COR-L47 (cell line): ENCODE measurements at regions not wholly inside any gene's neighbourhood (a gene's known extent, or its start where the extent isn't known, plus 50 kb on each side); places are given as distances from the start of the nearest gene placed in this dataset.
"Not testable (repeated sequence)": the region's sequence is repeated elsewhere in the genome, so short reads cannot be mapped to it uniquely, and the experiment has no call there.

Experiments
- DNase-seq: peaks from one replicate; lab custom pipeline; 2025; lab: John Stamatoyannopoulos, UW

DNA sequence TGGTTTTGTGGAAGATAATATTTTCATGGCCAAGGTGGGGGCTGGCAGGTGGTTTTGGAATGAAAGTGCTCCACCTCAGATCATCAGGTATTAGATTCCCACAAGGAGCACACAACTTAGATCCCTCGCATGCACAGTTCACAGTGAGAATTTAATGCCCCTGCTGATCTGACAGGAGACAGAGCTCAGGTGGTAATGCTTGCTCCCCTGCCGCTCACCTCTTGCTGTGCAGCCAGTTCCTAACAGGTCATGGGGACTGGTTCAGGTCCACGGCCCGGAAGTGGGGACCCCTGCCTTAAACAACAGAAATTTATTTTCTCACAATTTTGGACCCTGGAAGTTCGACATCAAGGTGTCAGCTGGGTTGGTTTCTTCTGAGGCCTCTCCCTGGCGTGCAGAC lies 668.7 kb upstream of the ZNF608 start:
- no peak for DNase-seq

DNA sequence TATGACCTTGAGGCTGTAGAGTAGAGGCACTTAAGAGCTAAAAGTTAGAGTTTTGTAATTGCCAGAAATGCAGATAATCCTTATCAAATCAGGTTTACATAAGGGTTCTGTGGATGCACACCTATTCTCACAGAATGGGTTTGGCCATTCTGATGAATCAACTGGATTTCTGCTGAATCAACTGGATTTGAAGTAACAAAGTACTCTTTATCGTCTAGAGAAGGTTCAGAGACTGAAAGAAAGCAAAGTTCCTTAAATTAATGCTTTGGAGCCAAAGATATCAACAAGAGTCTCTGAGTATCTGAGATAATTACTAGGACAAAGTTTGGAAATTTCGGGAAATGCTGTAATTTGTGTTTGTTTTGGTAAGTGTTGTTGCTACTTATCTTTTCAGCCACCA lies 669.6 kb upstream of the ZNF608 start:
- DNase-seq, result no peak

DNA sequence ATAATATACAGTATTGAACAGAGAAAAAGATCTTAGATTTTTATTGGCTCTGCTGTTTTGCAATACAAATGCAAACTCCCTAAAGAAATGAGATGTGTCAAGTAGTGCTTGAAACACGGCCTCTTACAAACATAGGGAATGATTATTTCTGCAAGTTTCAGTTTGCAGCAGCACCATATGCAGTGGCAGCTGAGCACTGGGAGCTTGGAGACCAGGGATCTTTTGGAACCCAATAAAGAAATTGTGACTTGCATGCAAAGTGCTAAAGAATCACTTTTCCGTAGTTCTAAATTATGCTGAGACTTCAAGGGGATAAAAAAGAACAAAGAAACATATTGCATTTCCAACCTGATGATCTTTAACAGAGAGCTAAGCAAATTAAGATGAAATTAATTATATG lies 674.6 kb upstream of the ZNF608 start:
- no peak for DNase-seq

DNA sequence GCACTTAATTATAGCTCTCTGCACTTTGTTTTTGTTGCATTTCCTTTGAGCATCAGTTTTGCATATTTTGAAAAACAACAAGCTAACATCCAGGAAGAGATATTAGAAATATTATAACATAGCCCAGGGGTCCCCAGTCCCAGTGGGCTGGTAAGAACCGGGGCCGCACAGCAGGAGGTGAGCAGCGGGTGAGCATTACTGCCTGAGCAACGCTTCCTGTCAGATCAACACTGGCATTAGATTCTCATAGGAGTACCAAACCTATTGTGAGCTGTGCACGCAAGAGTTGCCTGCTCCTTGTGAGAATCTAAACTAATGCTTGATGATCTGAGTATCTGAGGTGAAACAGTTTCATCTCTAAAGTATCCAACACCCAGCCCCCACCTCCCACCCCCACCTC lies 675.9 kb upstream of the ZNF608 start:
- no peak for DNase-seq

DNA sequence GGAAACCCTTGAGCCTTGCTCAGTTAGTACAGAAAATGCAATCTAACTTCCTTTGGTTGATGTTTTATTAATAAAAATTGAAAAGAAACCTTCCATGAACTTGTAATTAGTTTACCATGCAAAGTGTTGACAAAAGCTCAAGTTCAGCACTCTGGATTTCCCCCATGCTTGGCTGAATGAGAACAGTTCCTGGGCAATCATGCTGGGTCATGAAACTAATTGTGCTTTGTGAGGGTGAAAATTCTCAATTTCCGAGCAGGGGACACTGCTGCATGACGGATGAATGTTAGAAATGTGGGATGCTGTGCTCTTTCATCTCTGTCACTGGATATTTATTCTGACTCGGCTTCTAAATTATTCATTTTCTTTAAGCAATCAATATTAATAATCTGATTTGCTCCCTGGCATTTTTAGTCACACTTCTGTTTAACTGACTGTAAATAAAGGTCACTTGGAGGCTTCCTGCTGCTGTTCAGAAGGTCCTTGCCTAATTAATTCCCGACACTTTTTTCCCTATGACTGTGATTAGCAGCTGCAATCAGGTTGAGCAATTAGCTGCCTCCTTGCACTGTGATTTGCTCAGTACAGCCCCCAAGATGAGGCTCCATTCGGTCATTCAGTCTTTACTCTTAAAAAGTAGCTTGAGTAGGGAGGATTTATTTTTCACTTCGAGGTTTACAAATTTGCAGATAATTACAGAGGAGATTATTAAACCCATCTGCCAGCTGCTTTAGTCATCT lies 678.1 kb upstream of the ZNF608 start:
- DNase-seq, result peak; percentile 17

DNA sequence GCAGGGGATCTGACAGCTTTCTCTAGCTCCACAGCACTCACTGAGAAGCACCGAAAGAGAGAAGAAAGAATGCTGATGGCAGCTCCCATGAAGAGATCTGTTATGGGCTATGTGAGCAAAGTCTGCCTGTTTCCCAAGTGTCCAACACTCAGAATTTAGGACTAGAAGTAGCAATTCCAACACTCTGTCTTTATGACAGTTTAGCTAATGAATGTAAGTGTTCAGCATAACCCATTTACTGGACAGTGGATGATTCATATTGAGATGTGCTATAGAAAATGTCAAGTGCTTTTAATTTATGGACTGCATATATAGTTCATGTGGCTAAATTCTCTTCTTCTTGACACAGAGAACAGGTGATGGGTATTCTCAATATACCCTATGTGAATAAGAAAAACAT lies 683.1 kb upstream of the ZNF608 start:
- no peak for DNase-seq

DNA sequence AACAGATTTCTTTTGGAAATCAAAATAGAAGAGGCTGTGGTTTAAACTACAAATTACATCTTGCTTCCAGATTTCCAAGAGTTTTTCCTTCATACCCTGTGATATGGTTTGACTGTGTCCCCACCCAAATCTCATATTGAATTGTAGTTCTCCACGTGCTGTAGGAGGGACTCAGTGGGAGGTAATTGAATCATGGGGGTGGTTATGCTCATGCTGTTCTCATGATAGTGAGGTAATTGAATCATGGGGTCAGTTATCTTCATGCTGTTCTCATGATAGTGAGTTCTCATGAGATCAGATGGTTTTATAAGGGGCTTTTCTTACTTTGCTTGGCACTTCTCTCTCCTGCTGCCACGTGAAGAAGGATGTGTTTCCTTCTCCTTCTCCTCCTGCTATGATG lies 687.0 kb upstream of the ZNF608 start:
- DNase-seq, result no peak

DNA sequence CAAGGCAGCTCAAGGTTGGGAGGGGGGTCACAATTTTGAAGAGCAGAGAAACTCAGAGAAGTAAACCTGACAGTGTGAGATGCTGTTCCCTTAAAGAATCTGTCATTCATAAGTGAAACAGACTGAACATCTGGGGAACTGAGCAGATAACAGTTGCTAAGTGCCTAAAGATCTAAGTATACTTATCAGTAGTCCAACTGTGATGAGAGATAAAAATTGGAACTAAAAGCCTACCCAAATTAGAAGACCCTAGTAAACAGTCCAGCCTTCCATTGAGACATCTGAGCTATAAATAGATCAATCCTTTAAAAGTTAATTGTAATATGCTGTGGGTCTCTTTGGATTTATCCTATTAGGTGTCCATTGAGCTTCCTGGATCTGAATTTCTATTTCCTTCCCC lies 692.8 kb upstream of the ZNF608 start:
- no peak for DNase-seq

DNA sequence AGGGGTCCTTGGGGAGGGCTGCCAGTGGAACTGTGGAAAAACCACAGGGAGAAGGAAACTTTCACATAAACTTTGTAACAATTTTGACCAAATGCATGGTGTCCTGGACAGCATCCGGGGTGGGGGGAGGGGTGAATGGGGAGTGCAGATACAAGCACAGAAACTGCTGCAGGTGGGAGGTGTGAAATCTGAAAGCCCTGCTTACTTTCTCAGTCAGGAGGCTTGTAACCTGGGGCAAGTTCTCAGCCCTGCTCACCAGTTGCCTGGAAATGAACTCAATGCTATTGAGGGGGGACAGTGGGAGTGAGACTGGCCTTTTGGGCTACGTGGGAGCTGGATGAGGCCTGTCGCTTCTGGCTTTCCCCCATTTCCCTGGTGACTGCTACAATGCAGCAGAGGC lies 694.5 kb upstream of the ZNF608 start:
- no peak for DNase-seq

DNA sequence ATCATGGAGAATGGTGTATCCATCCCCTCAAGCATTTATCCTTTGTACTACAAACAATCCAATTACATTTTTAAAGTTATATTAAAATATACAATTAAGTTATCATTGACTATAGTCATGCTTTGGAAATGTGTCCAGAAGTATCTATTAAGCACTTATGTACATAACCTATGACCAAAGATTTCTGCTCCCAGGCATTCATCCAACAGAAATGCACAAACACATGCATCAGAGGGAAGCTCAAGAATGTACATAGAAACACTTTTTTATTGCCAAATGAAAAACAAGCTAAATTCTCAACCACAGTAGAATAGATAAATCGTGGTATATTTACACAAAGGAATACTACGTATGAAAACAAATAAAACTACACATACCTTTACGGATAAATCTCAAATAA lies 700.5 kb upstream of the ZNF608 start:
- DNase-seq, result no peak

DNA sequence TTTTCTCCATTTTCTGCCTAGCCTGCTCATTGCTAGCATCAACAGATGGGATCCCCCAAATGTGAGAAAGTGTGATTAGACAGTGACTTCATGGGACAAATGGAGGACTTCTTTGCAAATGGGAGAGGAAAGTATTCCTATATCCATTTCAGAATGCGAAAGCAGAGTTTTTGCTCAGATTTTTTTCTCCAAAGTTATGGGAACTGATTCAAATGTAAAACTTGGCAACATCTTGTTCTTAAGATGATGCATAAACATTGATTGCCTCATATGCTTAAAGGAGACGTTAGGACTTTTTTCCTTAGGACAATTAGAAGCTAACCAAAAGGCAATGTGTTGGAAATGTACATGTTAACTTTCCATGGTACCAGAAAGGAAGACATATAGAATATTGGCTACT lies 704.3 kb upstream of the ZNF608 start:
- no peak for DNase-seq

DNA sequence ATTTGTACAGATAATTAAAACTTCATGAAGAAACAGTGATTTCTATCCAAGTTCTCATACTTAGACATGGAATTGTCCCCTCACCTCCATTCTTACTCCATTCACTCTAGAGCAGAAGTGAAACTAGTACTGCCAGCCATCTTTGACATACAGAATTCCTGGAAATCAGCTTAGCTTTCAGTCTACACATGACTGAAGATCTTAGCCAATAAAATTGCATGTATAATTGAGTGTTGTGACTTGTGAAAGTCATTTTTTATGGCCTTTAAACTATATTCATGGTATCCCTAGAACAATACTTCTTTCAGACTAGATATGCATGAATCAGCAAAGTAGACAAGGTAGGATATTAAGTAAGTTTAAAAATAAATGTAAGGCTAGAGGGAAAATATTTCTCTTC lies 705.2 kb upstream of the ZNF608 start:
- no peak for DNase-seq

DNA sequence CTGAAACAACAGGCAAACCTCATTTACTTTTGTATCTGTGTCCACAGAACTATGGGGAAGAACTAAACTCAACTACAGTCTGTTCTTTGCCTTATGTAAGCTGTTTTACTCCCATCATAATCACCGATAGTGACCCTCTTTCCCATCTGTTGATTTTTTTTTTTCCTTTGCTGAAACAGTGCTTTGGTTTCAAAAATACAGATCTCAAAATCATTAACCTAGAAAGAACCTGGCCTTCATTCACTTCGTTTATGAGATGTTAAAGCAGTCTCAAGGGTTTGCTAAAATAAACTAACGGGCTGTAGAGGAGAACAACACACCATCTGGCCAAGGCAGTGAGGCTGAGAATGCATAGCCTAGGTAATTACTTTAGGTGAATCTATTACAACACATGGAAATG lies 706.6 kb upstream of the ZNF608 start:
- DNase-seq, result no peak

DNA sequence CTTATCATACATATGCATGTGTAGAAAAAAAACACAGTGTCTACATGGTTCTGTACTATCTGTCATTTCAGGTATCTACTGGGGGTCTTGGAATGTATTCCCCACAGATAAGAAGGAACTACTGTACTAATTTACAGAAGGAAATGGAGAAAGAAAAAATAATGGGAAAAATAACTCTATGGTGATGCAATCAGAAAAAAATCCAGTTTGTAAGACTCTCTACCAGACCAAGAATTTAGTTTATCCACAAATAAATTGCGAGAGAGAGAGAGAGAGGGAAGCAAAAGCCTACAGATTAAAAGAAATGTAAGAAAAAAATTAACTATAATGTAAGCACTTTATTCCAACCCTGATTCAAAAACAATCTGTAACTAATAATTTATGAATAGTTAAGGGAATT lies 708.6 kb upstream of the ZNF608 start:
- DNase-seq, result no peak

DNA sequence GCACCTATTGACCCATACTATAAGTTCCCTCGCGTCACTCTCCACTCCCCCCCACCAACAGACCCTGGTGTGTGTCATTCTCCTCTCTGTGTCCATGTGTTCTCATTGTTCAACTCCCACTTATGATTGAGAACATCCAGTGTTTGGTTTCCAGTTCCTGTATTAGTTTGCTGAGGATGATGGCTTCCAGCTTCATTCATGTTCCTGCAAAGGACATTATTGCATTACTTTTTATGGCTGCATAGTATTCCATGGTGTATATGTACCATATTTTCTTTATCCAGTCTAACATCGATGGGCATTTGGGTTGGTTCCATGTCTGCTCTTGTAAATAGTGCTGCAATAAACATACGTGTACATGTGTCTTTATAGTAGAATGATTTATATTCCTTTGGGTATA lies 709.6 kb upstream of the ZNF608 start:
- DNase-seq, result not testable (repeated sequence)

DNA sequence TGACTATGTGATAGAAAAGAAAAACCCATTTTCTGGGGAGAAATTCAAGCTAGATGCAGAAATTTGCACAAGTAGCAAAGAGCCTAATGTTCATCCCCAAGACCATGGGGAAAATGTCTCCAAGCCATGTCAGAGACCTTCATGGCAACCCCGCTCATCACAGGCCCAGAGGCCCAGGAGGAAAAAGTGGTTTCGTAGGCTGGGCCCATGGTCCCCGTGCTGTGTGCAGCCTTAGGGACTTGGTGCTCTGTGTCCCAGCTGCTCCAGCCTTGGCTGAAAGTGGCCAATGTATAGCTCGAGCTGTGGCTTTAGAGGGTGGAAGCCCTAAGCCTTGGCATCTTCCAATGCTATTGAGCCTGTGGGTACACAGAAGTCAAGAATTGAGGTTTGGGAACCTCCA lies 711.2 kb upstream of the ZNF608 start:
- DNase-seq, result no peak

DNA sequence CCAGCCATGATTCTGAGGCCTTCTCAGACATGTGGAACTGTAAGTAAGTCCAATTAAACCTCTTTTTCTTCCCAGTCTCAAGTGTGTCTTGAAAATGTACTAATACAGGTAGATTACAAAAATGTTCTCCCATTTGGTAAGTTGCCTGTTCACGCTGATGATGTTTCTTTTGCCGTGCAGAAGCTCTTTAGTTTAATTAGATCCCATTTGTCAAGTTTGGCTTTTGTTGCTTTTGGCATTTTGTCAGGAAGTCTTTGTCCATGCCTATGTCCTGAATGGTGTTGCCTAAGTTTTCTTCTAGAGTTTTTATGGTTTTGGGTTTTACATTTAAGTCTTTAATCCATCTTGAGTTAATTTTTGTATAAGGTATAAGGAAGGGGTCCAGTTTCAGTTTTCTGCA lies 712.5 kb upstream of the ZNF608 start:
- not testable (repeated sequence) for DNase-seq

DNA sequence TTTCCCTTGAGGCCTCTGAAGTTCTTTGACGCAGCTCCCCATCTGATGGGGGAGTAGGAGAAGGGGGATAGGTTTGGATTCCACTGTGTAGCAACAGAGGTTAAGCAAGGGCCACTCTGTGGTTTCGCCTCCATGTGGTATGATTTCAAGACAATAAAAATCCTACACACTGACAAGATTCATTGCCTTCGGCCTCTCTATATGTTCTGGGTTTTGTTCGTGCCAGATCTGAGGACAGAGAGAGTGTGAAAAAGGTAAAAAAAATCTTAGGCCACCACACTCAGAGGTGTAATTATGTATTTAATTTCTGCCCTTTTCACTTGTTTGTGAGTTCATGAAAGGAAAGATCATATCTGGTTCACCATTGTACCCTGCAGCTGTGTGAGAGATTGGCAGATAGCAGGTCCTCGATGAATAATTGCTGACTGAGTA lies 715.2 kb upstream of the ZNF608 start:
- DNase-seq, result no peak

DNA sequence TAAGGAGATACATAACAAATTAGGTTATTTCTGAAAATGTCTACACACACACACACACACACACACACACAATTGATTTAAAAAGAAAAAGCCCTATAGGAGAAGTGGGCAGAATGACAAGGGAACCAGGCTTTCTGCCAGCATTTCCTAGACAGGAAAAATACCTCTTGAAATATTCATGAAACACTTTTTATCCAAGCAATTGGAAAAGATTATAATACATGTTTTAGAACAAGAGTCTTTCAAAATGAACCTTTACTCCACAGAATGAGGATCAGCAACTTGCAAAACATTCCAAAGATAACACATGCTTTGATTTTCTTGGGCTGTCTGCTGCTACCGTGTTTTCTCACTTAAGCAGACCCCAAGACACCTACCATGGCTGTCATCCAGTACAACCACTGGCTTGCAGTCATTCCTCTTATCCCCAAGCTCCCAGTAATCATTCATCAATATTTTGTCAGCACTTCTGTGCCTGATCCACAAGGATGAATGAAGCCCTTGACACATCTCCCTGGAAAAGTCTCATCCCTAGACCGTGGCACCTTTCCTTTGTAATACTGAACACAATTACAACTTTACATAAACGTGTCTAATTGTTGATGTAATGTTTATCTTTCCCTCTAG lies 717.1 kb upstream of the ZNF608 start:
- no peak for DNase-seq

DNA sequence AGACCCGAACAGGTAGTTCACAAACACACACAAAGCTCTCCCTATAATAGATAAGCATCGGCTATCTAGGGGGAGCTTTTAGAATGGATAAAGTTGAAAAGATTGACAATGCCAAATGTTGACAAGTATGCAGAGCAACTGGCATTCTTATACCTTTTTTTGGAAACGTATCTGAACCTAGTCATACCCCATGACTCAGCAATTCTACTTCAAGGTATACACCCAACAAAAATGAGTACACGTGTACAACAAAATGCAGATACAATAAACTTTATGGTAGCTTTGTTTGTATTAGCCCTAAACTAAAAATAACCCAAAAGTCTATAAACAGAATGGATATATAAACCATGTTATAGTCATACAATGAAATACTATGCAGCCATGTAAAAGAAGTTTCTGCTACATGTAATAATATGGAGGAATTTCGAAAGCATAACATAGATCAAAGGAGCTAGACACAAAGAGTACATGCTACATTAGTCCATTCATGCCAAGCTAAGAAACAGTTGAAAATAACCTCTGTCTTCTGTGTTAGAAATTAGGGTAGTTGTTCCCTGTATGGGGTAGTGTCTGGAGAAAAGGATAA lies 718.5 kb upstream of the ZNF608 start:
- DNase-seq, result no peak

DNA sequence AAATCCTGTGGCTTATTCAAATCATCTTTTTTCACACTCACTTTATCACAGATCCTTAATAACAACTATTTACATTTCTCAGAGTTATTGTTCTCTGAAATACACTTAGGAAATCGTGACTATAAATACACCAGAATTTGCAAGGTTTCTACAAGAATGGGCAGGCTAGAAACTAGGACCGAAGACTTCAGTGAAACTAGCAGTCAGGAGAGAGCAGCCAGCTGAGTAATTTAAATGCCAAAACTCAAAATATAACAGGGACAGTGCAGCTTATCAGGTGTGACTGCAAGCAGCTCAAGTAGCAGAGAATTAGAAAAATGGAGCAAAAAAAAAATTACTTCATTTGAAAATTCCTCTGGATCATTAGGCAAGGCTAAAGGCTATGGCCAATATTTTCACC lies 719.3 kb upstream of the ZNF608 start:
- DNase-seq, result no peak

DNA sequence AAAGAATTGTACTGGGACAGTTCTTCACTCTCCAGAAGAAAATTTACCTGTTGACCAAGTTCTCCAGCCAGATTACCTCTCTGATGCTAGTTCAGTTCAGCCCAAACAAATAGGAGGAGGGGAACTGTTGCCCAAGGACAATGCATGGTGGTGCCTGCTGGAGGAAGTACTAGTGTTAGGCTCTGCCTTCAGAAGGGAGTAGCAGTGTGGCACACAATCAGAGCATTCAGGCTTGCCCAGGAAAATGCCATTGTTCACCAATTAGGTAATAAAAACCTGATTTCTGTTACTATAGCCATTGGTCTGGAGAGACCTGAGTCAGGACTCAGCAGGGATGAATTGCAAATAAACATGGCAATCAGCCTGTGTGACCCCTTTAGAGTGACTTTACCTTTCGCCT lies 720.8 kb upstream of the ZNF608 start:
- DNase-seq, result no peak

DNA sequence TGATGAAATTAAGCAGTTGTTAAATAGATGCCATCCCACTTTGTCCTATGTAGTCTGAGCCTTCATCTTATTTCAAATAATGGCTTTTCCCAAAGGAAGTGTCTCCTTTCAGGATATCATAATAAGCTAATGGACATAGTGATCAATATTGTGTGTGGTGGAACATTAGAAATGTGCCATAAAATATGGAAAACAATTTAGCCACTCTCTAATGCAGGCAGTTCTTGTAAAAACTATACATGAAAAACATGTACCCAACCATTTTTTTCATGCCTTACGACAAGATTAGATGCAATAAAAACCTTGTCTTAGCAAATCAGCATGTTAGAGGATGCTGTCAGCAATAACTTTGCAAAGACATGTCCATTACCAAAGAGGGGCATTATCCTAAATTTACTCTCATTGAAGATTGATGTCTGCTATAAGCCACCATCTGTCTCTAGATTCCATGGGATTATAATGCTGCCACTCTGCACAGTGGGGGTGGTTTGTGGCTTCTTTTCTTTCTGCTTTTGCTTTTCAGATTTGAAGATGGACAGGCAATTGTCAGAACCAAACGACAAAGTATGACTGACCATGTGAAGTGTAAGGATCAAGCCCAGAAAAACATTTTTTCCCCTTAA lies 724.0 kb upstream of the ZNF608 start:
- DNase-seq, result no peak
